NCI-H128 (cell line): ENCODE measurements at regions not wholly inside any gene's neighbourhood (a gene's known extent, or its start where the extent isn't known, plus 50 kb on each side); places are given as distances from the start of the nearest gene placed in this dataset.
"Not testable (repeated sequence)": the region's sequence is repeated elsewhere in the genome, so short reads cannot be mapped to it uniquely, and the experiment has no call there.

Experiments used
- DNase-seq: peaks from one replicate; lab custom pipeline; 2025; ENCODE audit not compliant: unreplicated experiment; lab: John Stamatoyannopoulos, UW

- not testable (repeated sequence) for DNase-seq
These were observed 197.2 kb upstream of the MYLIP start for GRCh38 chr6:15931697-15932096.

- DNase-seq = no peak
These were observed 198.7 kb upstream of the MYLIP start for GRCh38 chr6:15930207-15930606.

GRCh38 chr6:15929685-15930084 lies 199.2 kb upstream of the MYLIP start:
- DNase-seq = no peak

GRCh38 chr6:15927531-15928225 lies 201.2 kb upstream of the MYLIP start:
- DNase-seq = no peak

- no peak for DNase-seq
These were observed 202.6 kb upstream of the MYLIP start for GRCh38 chr6:15926256-15926655.

GRCh38 chr6:15924893-15925292 lies 204.0 kb upstream of the MYLIP start:
- no peak for DNase-seq

- no peak for DNase-seq
These were observed 206.2 kb upstream of the MYLIP start for GRCh38 chr6:15922510-15923250.

GRCh38 chr6:15921243-15921642 lies 207.6 kb upstream of the MYLIP start:
- no peak for DNase-seq

GRCh38 chr6:15916581-15916980 lies 212.3 kb upstream of the MYLIP start:
- no peak for DNase-seq

GRCh38 chr6:15915508-15916178 lies 213.2 kb upstream of the MYLIP start:
- DNase-seq = no peak

GRCh38 chr6:15914553-15914952 lies 214.3 kb upstream of the MYLIP start:
- no peak for DNase-seq

- DNase-seq = no peak
These were observed 215.3 kb upstream of the MYLIP start for GRCh38 chr6:15913573-15913972.

- no peak for DNase-seq
These were observed 216.1 kb upstream of the MYLIP start for GRCh38 chr6:15912505-15913400.

GRCh38 chr6:15911753-15912504 lies 217.0 kb upstream of the MYLIP start:
- no peak for DNase-seq

- DNase-seq = no peak
These were observed 219.4 kb upstream of the MYLIP start for GRCh38 chr6:15909290-15910070.

GRCh38 chr6:15908871-15909270 lies 220.0 kb upstream of the MYLIP start:
- DNase-seq = no peak

- DNase-seq = peak; percentile 37
These were observed 220.9 kb upstream of the MYLIP start for GRCh38 chr6:15907914-15908518.

GRCh38 chr6:15907220-15907913 lies 221.5 kb upstream of the MYLIP start:
- not testable (repeated sequence) for DNase-seq
